ENCODE measurements at regions not wholly inside any gene's neighbourhood (a gene's known extent, or its start where the extent isn't known, plus 50 kb on each side); places are given as distances from the start of the nearest gene placed in this dataset.

- no peak for DNase-seq
These were observed 98.1 kb upstream of the GALNT5 start for GRCh38 chr2:157159221-157159934.

GRCh38 chr2:157160111-157160510 is 97.4 kb upstream of the GALNT5 start:
- DNase-seq = no peak

- DNase-seq = no peak
These were observed 93.1 kb upstream of the GALNT5 start for GRCh38 chr2:157164370-157164769.

- no peak for DNase-seq
These were observed 92.6 kb upstream of the GALNT5 start for GRCh38 chr2:157164891-157165290.

GRCh38 chr2:157168501-157168900 is 89.0 kb upstream of the GALNT5 start:
- DNase-seq = no peak

GRCh38 chr2:157169889-157170288 is 87.6 kb upstream of the GALNT5 start:
- DNase-seq = peak; percentile 12 to 19

GRCh38 chr2:157170299-157170698 is 87.2 kb upstream of the GALNT5 start:
- peak; percentile 14 to 19 for DNase-seq

- no peak for DNase-seq
These were observed 85.3 kb upstream of the GALNT5 start for GRCh38 chr2:157172239-157172638.

GRCh38 chr2:157172866-157173578 is 84.5 kb upstream of the GALNT5 start:
- DNase-seq = no peak

- peak; percentile 24 to 45 for DNase-seq
These were observed 83.7 kb upstream of the GALNT5 start for GRCh38 chr2:157173740-157174184.

- DNase-seq = no peak
These were observed 83.2 kb upstream of the GALNT5 start for GRCh38 chr2:157174321-157174720.

GRCh38 chr2:157176602-157177001 is 80.9 kb upstream of the GALNT5 start:
- DNase-seq = no peak

- DNase-seq = peak; percentile 65 to 82
These were observed 78.6 kb upstream of the GALNT5 start for GRCh38 chr2:157178874-157179273.

GRCh38 chr2:157179324-157180105 is 78.0 kb upstream of the GALNT5 start:
- no peak for DNase-seq

- no peak for DNase-seq
These were observed 77.1 kb upstream of the GALNT5 start for GRCh38 chr2:157180359-157180758.

GRCh38 chr2:157181234-157181633 is 76.3 kb upstream of the GALNT5 start:
- peak; percentile 55 to 79 for DNase-seq

- no peak for DNase-seq
These were observed 75.2 kb upstream of the GALNT5 start for GRCh38 chr2:157182204-157182709.

- DNase-seq = peak; percentile 10 to 76
These were observed 74.6 kb upstream of the GALNT5 start for GRCh38 chr2:157182834-157183396.

GRCh38 chr2:157184161-157184895 is 73.2 kb upstream of the GALNT5 start:
- no peak for DNase-seq

GRCh38 chr2:157185476-157186227 is 71.9 kb upstream of the GALNT5 start:
- no peak for DNase-seq

- DNase-seq = no peak
These were observed 67.4 kb upstream of the GALNT5 start for GRCh38 chr2:157190151-157190550.
